Ovary (tissue), 7 donors: ENCODE measurements at regions not wholly inside any gene's neighbourhood (a gene's known extent, or its start where the extent isn't known, plus 50 kb on each side); places are given as distances from the start of the nearest gene placed in this dataset.
A peak's percentile ranks its signal among the peaks of the same experiment; 100 is the strongest.

Experiments
- DNase-seq, 5 donors: peaks; one replicate each; pipeline ENCODE4 v3.0.0-alpha.2; 2019 to 2020
- H3K27ac ChIP-seq, 2 donors: fragments of 200-600 bp; one replicate each; pipeline versions ENCODE4 v1.5.1 to v1.8.0; 2019 to 2022
- H3K27me3 ChIP-seq: fragments of 200-600 bp; one replicate; pipeline ENCODE4 v1.8.0; 2022
- H3K36me3 ChIP-seq: fragments of 200-600 bp; sonication (generic); one replicate; pipeline ENCODE4 v1.5.1; 2019
- H3K4me1 ChIP-seq: one replicate; pipeline ENCODE4 v1.8.1; 2013; ENCODE audit warnings: mild to moderate bottlenecking, moderate library complexity; ENCODE audit not compliant: insufficient read depth
- H3K4me3 ChIP-seq: fragments of 200-600 bp; sonication (generic); one replicate; pipeline ENCODE4 v1.5.1; 2017
- H3K9me3 ChIP-seq, 2 donors: fragments of 200-600 bp in 1 of 2; sonication (generic) in 1 of 2; one replicate each; pipeline versions ENCODE4 v1.5.1 to v1.8.1; 2013 to 2019; ENCODE audit warnings: mild to moderate bottlenecking in 1 of 2, moderate library complexity in 1 of 2
- CTCF ChIP-seq, 3 donors: fragments of 450-650 bp in 2 of 3; fragments of 200-600 bp in 1 of 3; IDR thresholded peaks; one replicate each; pipeline versions ENCODE4 v1.5.1 to v1.8.0; 2016 to 2022; ENCODE audit warnings: antibody characterized with exemption in 3 of 3, mild to moderate bottlenecking in 1 of 3
- EP300 ChIP-seq: sonication (generic); formaldehyde crosslinking; IDR thresholded peaks from one replicate; pipeline ENCODE4 v1.6.1; 2017; ENCODE audit warnings: antibody characterized with exemption
- POLR2A ChIP-seq: fragments of 450-650 bp; IDR thresholded peaks from one replicate; pipeline ENCODE4 v1.6.1; 2017; ENCODE audit warnings: antibody characterized with exemption, mild to moderate bottlenecking, moderate library complexity
- WGBS, 3 donors: extraction: QIAGEN DNeasy Blood & Tissue Kit in 1 of 3; methylation state at CpG; one replicate each; pipeline versions ENCODE4 v1.1.5 to v1.1.7; 2013 to 2017; 5-methylcytosine and 5-hydroxymethylcytosine counted together
- intact Hi-C, 4 donors: fragments of 100-400 bp; cut with DNase I; formaldehyde crosslinking; loops; one replicate each; pipeline versions ENCODE4 v1.11.0 to v1.15.1; 2022 to 2023
- donor health status: DM: no; HTN: no; CAD: no; lungs with moderate emphysema.
- donor health status: DM: no; HTN: no; CAD: no.
- donor health status: Bipolar disorder and iron deficiency.
- donor health status: DM: no; HTN: no; CAD: no.
- donor health status: DM: yes; HTN: yes; CAD: no.

- no peaks in the 10 kb centered on the region for H3K9me3 ChIP-seq
- WGBS, 3 donors = 0% methylated on average over 15 to 37 of the region's 37 CpGs
- TF ChIP-seq EP300 (no peak), CTCF (IDR thresholded peaks at IDR 0.05) (no peak), POLR2A (no peak)
- H3K4me3 ChIP-seq = peak overlapping the region; percentile 66
- peaks cover 20% of the 10 kb centered on the region for H3K4me1 ChIP-seq
- no peaks in the 10 kb centered on the region for H3K36me3 ChIP-seq
- peak overlapping the region; percentile 90 to 91 for H3K27ac ChIP-seq
- peak; percentile 35 to 65 (median 62) for DNase-seq
- H3K27me3 ChIP-seq = no peaks in the 10 kb centered on the region
- intact Hi-C loops = loop anchor here (5.0 to 10.0 kb wide), 6 partner anchors 124 to 292 kb away; partner anchors contain the start of gene MGAT5 (in 1 of the 4)
Measured at GRCh38 chr2:134120406-134120732, 133.5 kb upstream of the MGAT5 start.

GRCh38 chr2:134120733-134121630, 132.9 kb upstream of the MGAT5 start:
- whole genome bisulfite sequencing, 3 donors = 1% methylated on average over 76 to 84 of the region's 84 CpGs
- Histone ChIP-seq H3K27me3 (no peaks in the 10 kb centered on the region), H3K9me3 (no peaks in the 10 kb centered on the region), H3K4me3 (peak overlapping the region; percentile 66), H3K36me3 (no peaks in the 10 kb centered on the region), H3K27ac (peak overlapping the region; percentile 90 to 91), H3K4me1 (peaks cover 20% of the 10 kb centered on the region)
- no peak for TF ChIP-seq POLR2A
- no peak for TF ChIP-seq EP300
- TF ChIP-seq CTCF (IDR thresholded peaks at IDR 0.05) = no peak
- peak; percentile 64 to 81 (median 69) for DNase-seq
- intact Hi-C loops = loop anchor here (5.0 to 10.0 kb wide), 6 partner anchors 124 to 291 kb away; partner anchors contain the start of gene MGAT5 (in 1 of the 4)

GRCh38 chr2:134122610-134123009, 131.3 kb upstream of the MGAT5 start:
- Histone ChIP-seq H3K4me3 (no peak overlapping the region), H3K4me1 (peaks cover 20% of the 10 kb centered on the region), H3K36me3 (no peaks in the 10 kb centered on the region), H3K27me3 (no peaks in the 10 kb centered on the region), H3K9me3 (no peaks in the 10 kb centered on the region), H3K27ac (no peak overlapping the region)
- 82 to 89% (median 88%) methylated on average over 3 of the region's 3 CpGs for WGBS, 3 donors
- no peak for DNase-seq
- intact Hi-C loops = loop anchor here (5.0 to 10.0 kb wide), 6 partner anchors 122 to 290 kb away; partner anchors contain the start of gene MGAT5 (in 1 of the 4)
- TF ChIP-seq EP300 = no peak
- no peak for TF ChIP-seq CTCF (IDR thresholded peaks at IDR 0.05)
- TF ChIP-seq POLR2A = no peak

- intact Hi-C loops = loop anchor here (5.0 to 10.0 kb wide), 6 partner anchors 121 to 289 kb away; partner anchors contain the start of gene MGAT5 (in 1 of the 4)
- Histone ChIP-seq H3K27me3 (no peaks in the 10 kb centered on the region), H3K36me3 (no peaks in the 10 kb centered on the region), H3K9me3 (no peaks in the 10 kb centered on the region), H3K4me1 (peaks cover 20% of the 10 kb centered on the region), H3K4me3 (no peak overlapping the region), H3K27ac (no peak overlapping the region)
- DNase-seq = no peak
- 94 to 98% (median 95%) methylated on average over 2 of the region's 2 CpGs for WGBS, 3 donors
- no peak for TF ChIP-seq CTCF (IDR thresholded peaks at IDR 0.05)
- no peak for TF ChIP-seq POLR2A
- no peak for TF ChIP-seq EP300
Measured at GRCh38 chr2:134123332-134123731, 130.5 kb upstream of the MGAT5 start.
